HepG2 (cell line): ENCODE measurements at regions not wholly inside any gene's neighbourhood (a gene's known extent, or its start where the extent isn't known, plus 50 kb on each side); places are given as distances from the start of the nearest gene placed in this dataset.

Source experiments
- ATAC-seq: fragments of 200-7000 bp; cut with Tn5 transposase; 3 replicates; pipeline ENCODE4 v1.9.1; 2020; ENCODE audit warnings: mild to moderate bottlenecking, moderate library complexity
- BruUV-seq: library from RNA; stranded (reverse); fragments of 400-500 nt; replicated peaks from 2 replicates; lab custom pipeline; 2021; lab: Mats Ljungman, UMichigan
- CTCF ChIA-PET: fragments of 300-600 bp; formaldehyde crosslinking; extraction: SDS; loops from one replicate; lab custom pipeline; 2021; ENCODE audit warnings: low total read pairs, inconsistent platforms, low intra/inter-chr PET ratio; lab: Yijun Ruan, JAX
- POLR2A ChIA-PET: fragments of 350-600 bp; sonication (Branson Sonifier 250); formaldehyde crosslinking; loops from one replicate; lab custom pipeline; 2020; ENCODE audit warnings: antibody characterized with exemption, inconsistent platforms; lab: Yijun Ruan, JAX
- DNase-seq: peaks from one replicate; pipeline ENCODE4 v3.0.0-alpha.2; 2015; ENCODE audit warnings: low spot score
- FAIRE-seq: peaks from 3 replicates; lab custom pipeline; 2011; peaks lifted over from hg19 to GRCh38; lab: Jason Lieb, UNC
- H2AFZ ChIP-seq: one replicate; pipeline ENCODE4 v1.6.1; 2011; ENCODE audit warnings: low read length, inconsistent platforms
- H3K27ac ChIP-seq: fragments of 300-600 bp; 3 replicates; pipeline ENCODE4 v1.8.0; 2011; ENCODE audit warnings: mixed run types, mild to moderate bottlenecking, mixed read lengths, low read length, inconsistent platforms; ENCODE audit not compliant: insufficient read depth; ENCODE audit errors: extremely low read length
- H3K27me3 ChIP-seq, 2 experiments: fragments of 200-600 bp in 1 of 2; 2 replicates in 1 of 2; 3 replicates in 1 of 2; pipeline versions ENCODE4 v1.6.0 to v1.8.0; 2011; ENCODE audit warnings: low read length in 2 of 2, mild to moderate bottlenecking in 2 of 2, moderate library complexity in 2 of 2, inconsistent platforms in 1 of 2; ENCODE audit not compliant: insufficient read depth in 2 of 2, control insufficient read depth in 1 of 2
- H3K36me3 ChIP-seq, 2 experiments: fragments of 200-600 bp in 1 of 2; replicated peaks in 1 of 2; 2 replicates in 1 of 2; 3 replicates in 1 of 2; pipeline versions ENCODE4 v1.5.1 to v1.8.0; 2011; ENCODE audit warnings: low read length in 2 of 2, inconsistent platforms in 1 of 2; ENCODE audit not compliant: insufficient read depth in 2 of 2, control insufficient read depth in 1 of 2
- H3K4me1 ChIP-seq: 2 replicates; pipeline ENCODE4 v1.5.1; 2012; ENCODE audit warnings: low read length, inconsistent platforms; ENCODE audit not compliant: insufficient read depth
- H3K4me2 ChIP-seq: 2 replicates; pipeline ENCODE4 v1.6.0; 2011; ENCODE audit warnings: low read depth, low read length, inconsistent platforms
- H3K4me3 ChIP-seq, 3 experiments: fragments of 200-600 bp in 1 of 3; sonication (generic), shearing (Covaris generic) in 1 of 3; replicated peaks in 1 of 3; 2 replicates each; pipeline ENCODE4 v1.5.1; 2011 to 2016; ENCODE audit warnings: low read length in 3 of 3, inconsistent platforms in 2 of 3, low read depth in 2 of 3, mild to moderate bottlenecking in 2 of 3, control low read depth in 1 of 3, mixed read lengths in 1 of 3; ENCODE audit not compliant: insufficient read depth in 1 of 3
- H3K79me2 ChIP-seq: one replicate; pipeline ENCODE4 v1.6.1; 2011; ENCODE audit warnings: low read length, inconsistent platforms; ENCODE audit not compliant: insufficient read depth
- H3K9ac ChIP-seq: 2 replicates; pipeline ENCODE4 v1.6.0; 2011; ENCODE audit warnings: mild to moderate bottlenecking, low read depth, low read length, inconsistent platforms; ENCODE audit not compliant: insufficient read depth
- H3K9me3 ChIP-seq: 2 replicates; pipeline ENCODE4 v1.5.1; 2012; ENCODE audit warnings: mild to moderate bottlenecking, low read length
- H4K20me1 ChIP-seq: 2 replicates; pipeline ENCODE4 v1.6.0; 2011; ENCODE audit warnings: inconsistent platforms, mild to moderate bottlenecking, low read length, moderate library complexity; ENCODE audit not compliant: insufficient read depth
- CCDC6 ChIP-seq: sonication (generic); formaldehyde crosslinking; IDR thresholded peaks from 2 replicates; pipeline ENCODE4 v1.8.1; 2022; ENCODE audit warnings: mild to moderate bottlenecking, missing genetic modification reagents, moderate library complexity
- NCOA2 ChIP-seq: sonication (generic); formaldehyde crosslinking; IDR thresholded peaks from 2 replicates; pipeline ENCODE4 v1.8.0; 2022; ENCODE audit warnings: inconsistent platforms
- NRL ChIP-seq: sonication (generic); formaldehyde crosslinking; IDR thresholded peaks from 2 replicates; pipeline ENCODE4 v1.5.0; 2020; ENCODE audit warnings: missing genetic modification reagents, mild to moderate bottlenecking, moderate library complexity, borderline replicate concordance
- SETDB1 ChIP-seq: sonication (generic); formaldehyde crosslinking; IDR thresholded peaks from 2 replicates; pipeline ENCODE4 v1.5.1; 2020; ENCODE audit warnings: missing genetic modification reagents, mild to moderate bottlenecking, borderline replicate concordance
- ZHX1 ChIP-seq: sonication (generic); formaldehyde crosslinking; IDR thresholded peaks from 2 replicates; pipeline ENCODE4 v1.8.1; 2022; ENCODE audit warnings: low read depth, mild to moderate bottlenecking, missing genetic modification reagents
- ZNF800 ChIP-seq: sonication (generic); formaldehyde crosslinking; IDR thresholded peaks from 2 replicates; pipeline ENCODE4 v1.4.0; 2020; ENCODE audit warnings: missing genetic modification reagents
- WGBS: methylation state at CpG from one replicate; pipeline ENCODE4 v1.1.6; 2017; ENCODE audit warnings: low lambda C conversion rate; 5-methylcytosine and 5-hydroxymethylcytosine counted together
- in situ Hi-C: cut with HindIII; loops from 2 replicates; pipeline ENCODE4 v1.10.0; 2017; ENCODE audit warnings: low pct_unique_long_range_greater_than_20kb; ENCODE audit not compliant: extremely low pct_ligation_motif_present
- intact Hi-C: fragments of 100-400 bp; cut with micrococcal nuclease; formaldehyde crosslinking; loops from one replicate; pipeline ENCODE4 v1.10.0; 2022; ENCODE audit not compliant: unreplicated experiment

GRCh38 chr10:2899246-2899951 is 167.9 kb upstream of the PFKP start:
- Histone ChIP-seq H4K20me1 (no peaks in the 10 kb centered on the region), H3K9ac (no peak overlapping the region), H2AFZ (no peak overlapping the region), H3K79me2 (no peaks in the 10 kb centered on the region)
- CTCF ChIA-PET = no interaction called here
- intact Hi-C loops = no loop called here
- TF ChIP-seq NCOA2 = no peak
- TF ChIP-seq ZNF800 = no peak
- no peak for TF ChIP-seq CCDC6 (CRISPR knock-in tag)
- TF ChIP-seq SETDB1 (CRISPR knock-in tag) = no peak
- TF ChIP-seq ZHX1 (CRISPR knock-in tag) = no peak
- no peak for TF ChIP-seq NRL (CRISPR knock-in tag)
- TF ChIP-seq, all 625 proteins: peak for 0
- in situ Hi-C loops = no loop called here
- H3K4me1 ChIP-seq = no peaks in the 10 kb centered on the region
- H3K36me3 ChIP-seq = no peaks in the 10 kb centered on the region
- no peak overlapping the region for H3K27ac ChIP-seq
- no peak for DNase-seq
- BruUV-seq = no TSS peak
- no peak overlapping the region for H3K4me2 ChIP-seq
- ATAC-seq = no peak
- POLR2A ChIA-PET = no interaction called here
- 22% methylated on average over 13 of the region's 19 CpGs for WGBS
- H3K4me3 ChIP-seq = no peak overlapping the region
- no peak for FAIRE-seq
- no peaks in the 10 kb centered on the region for H3K9me3 ChIP-seq
- peaks cover 4 to 42% of the 10 kb centered on the region in 2 experiments; a peak in 3 of 5 replicates for H3K27me3 ChIP-seq
